GM18907 (cell line): ENCODE measurements at regions not wholly inside any gene's neighbourhood (a gene's known extent, or its start where the extent isn't known, plus 50 kb on each side); places are given as distances from the start of the nearest gene placed in this dataset.

Experiments used
- ATAC-seq: cut with Tn5 transposase; IDR thresholded peaks from one replicate; pipeline ENCODE4 v1.9.1; 2021; ENCODE audit warnings: mild to moderate bottlenecking, moderate library complexity; ENCODE audit not compliant: unreplicated experiment

GRCh38 chr7:41054960-41055661 is 647.8 kb downstream of the INHBA start:
- ATAC-seq: no peak

DNA sequence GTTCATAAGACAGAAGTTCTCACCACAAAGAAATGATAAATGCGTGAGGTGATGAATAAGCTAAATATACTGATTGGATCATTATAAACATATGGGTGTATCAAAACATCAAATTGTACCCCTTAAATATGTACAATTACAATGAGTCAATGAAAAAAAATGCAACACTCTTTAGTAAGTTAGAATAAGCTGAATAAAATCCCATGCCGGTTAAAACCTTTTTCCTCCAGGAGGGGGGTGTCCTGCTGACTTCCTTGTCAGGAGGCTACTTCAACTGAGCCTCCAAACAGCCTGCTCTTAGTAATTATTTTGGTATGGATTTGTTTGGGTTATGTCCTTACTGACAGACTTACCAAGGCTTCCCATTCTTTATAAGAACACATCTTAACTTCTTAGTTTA is 649.1 kb downstream of the INHBA start:
- ATAC-seq: no peak

DNA sequence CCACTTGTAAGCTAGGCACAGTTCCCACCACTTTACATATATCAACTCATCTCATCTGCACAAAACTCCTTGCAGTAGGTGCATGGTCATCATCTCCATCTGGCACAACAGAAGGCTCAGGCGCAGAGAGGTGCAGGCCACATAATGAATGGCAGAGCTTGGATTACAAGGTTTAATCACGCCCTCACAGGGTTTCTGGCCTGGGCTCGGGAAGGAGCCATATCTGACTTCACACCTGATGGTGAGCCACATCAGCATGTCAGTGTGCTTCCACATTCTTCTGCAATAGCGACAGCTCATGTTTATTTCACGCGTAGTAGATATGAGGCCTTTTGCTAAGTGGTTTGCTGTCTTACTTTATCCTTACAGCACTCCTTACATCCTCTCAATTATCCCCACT is 650.2 kb downstream of the INHBA start:
- ATAC-seq: no peak

- ATAC-seq: no peak
Measured at GRCh38 chr7:41052201-41052600, 650.7 kb downstream of the INHBA start.

GRCh38 chr7:41051535-41051934 is 651.4 kb downstream of the INHBA start:
- no peak for ATAC-seq

DNA sequence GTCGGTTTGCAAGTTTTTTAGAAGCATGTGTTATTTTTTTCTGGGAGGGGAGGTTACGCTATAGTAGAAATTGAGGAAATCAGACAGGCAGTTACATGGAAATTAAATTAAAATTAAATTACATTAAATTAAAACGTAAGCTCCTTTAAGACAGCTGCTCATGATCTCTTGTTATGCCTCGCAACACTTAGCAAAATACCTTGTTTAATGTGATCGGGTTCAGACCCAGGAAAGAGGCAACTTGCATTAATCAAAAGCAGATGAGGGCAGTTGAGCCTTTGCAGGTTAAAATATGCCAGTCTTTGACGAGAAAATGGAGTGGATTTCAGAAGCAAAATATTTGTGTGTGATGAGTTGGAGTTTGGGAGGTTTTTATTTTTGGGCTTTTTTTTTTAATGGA is 651.8 kb downstream of the INHBA start:
- no peak for ATAC-seq

DNA sequence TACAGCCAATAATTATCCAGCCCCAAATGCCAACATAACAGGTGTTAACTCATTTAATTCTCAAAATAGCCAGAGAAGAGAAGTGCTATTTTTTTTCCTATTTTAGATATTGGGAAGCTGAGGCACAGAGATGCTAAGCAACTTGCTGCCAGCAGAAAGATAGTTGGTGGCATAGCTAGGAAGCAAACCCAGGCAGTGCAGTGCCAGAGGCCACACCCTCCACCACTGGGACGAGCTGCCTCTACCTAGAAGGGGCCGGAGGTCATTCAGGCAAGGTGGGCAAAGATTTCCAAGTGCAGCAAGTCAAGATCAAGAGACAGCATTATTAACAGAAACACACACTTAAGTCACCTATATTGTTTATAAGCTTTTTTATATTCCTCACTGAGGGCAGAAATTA is 654.1 kb downstream of the INHBA start:
- ATAC-seq: no peak

DNA sequence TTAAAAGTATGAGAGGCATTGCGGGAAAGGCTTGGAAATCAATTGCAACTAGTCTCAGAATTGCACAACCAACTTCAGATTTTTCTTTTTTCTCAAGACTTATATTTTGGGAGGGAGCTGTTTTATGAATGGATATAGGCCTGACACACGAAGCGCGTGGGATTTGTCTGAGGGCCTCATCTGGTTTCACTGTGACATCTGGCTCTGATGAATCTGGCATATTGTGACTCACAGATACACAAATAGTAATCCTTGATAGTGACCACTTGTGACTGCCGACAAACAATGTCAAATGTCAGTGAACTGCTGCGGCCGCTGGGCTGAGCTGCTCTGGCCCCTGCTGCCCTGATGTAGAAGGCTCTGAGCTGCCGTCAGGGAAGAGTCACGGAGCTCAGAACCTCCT is 655.1 kb downstream of the INHBA start:
- no peak for ATAC-seq

DNA sequence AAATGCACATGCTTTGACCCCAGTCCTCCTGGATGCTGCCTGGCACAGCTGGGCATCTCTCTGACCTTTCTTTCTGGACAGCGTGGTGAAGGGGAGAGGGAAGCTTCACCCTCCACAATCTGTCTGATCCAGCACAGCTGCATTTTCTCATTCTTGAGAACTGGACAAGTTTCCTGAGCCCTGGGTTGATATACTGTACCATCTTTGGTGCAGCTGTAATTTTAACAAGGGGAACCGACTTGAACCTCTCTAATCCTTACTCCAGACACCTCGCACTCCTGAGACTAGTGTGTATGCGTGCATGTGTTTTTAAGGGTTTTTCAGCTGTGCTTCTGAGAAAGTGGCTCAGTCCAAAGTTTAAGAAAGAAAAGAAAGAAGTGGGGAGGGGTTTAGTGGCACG is 655.7 kb downstream of the INHBA start:
- ATAC-seq: no peak

DNA sequence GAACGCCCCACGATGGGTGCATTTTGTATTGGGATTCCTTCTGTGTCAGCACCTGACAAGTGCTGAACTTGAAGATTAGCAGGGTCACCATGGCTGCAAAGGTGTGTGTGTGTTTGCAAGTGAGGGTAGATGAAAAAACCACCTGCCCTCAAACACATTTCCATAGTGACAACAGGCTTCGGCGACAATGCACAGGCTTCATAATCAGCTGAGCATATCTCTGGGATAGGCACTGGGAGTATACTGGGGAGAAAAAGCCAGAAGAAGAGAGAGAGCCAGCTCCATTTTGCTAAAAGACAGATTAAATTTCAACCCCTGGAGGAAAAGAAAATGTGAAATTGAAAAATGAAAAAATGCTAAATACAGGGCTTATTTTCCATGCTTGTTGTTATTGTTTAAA is 656.1 kb downstream of the INHBA start:
- ATAC-seq: no peak

DNA sequence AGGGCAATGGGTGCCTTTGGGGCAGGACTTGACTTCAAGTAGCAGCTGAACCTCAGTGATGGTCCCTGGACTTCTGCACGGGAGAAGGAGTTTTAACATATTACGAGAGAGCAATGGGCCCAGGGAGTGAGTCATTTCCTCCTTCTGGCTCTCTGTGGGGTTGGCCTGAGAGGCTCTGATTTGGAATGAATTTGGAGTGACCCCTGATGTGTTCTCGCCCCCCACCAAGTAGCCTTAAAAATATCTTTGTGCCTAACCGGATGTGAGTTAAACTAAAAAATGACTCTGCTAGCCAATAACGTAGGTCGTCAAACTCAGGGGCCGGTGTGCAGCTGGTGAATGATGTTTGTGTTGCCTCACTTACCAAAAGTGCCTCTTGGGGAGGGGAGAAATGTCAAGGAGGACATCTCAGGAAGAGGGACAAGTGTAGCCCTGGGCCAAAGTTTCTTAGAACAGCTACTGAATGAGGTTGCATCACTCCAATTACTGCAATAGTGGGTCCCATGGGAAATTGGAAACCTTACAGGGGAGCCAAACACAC is 656.6 kb downstream of the INHBA start:
- no peak for ATAC-seq

DNA sequence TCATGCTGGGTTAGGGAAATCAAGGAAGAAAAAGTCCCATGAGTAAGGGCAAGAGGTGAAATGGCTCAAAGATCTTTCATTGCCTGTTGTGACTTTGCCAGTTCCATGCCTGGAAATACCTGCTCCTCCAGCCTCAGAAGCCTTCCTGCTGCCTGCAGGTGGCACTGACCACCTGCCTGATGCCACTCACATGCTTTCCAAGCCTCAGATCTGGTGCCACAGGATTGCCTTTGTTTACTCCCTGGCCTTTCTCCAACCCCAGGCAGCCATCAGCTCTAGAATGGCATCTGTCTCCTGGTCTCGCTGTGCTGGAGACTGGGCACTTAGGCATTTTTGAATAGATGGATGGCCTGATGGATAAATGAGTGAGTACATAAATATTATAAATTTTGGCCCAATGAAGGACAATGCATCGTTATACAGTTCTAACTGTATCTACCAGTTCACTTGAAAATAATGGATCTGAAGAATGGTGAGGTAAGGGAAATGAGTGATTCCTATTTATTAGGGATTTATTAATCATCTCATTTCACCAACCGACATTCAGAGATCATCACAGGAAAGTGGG is 657.2 kb downstream of the INHBA start:
- ATAC-seq: no peak

- no peak for ATAC-seq
Measured at GRCh38 chr7:41039981-41040380, 662.9 kb downstream of the INHBA start.

DNA sequence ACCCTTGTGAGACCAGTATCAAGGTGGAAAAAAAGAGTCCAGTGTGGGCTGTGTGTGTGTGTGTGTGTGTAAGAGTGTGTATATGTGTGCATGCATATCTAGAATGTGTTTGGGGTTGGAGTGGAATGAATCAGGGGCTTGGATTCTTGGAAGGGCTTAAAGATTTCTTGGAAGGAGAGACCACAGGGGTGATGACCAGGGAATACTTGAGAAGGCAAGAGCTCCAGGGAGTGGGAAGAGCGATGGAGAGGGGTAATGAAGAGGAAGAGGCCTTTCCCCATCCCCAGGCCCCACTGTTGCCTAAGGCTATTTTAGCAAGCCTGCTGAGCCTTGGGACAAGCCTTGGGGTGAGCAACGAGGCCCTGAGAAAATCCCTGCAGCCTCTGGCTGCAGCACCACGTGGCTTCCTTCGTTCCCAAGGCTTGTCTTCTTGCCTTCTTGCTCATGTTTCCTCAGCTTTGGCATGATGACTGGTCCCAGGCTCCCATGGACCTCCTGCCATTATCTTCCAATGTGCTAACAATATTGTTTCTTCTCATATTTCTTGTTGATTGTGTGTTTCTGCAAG is 663.4 kb downstream of the INHBA start:
- no peak for ATAC-seq

DNA sequence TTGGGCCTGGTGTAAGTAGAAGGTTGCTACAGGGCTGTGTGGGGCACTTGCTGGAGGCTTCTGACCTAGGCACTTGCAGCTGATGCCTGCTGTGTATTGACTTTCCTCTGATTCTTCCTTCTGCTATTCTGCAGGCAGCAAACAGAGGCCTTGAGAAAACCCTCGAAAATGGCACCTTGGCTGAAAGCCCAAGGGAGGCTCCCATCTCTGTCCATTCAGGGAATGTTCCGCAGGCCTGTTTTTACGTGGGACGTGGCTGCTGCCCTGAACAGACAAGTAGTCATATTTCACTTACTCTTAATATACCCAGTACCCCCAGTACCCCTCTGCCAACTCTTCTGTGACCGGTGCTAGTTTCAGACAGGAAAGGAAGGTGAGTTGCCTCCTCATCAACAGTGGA is 664.7 kb downstream of the INHBA start:
- no peak for ATAC-seq

DNA sequence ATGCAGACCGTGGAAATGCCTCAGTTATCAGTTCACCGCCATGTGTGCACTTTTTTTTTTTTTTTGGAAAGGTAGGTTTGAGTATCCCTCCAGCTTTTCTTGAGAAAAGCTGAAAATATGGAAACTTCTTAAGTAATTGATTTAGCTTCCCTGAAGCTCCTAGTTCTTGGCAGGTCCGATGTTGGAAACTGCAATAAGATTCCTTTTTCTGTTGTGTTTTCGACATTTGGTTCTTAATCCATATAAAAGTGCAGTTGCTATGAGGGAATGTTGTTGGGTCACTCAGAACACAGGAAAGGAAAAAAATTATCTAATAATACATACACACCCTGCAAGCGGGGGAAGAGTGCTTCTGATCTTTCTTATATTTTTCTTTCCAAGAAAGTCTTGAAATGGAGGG is 665.2 kb downstream of the INHBA start:
- ATAC-seq: no peak

GRCh38 chr7:41035794-41036193 is 667.1 kb downstream of the INHBA start:
- ATAC-seq: no peak

GRCh38 chr7:41033500-41033899 is 669.4 kb downstream of the INHBA start:
- no peak for ATAC-seq

DNA sequence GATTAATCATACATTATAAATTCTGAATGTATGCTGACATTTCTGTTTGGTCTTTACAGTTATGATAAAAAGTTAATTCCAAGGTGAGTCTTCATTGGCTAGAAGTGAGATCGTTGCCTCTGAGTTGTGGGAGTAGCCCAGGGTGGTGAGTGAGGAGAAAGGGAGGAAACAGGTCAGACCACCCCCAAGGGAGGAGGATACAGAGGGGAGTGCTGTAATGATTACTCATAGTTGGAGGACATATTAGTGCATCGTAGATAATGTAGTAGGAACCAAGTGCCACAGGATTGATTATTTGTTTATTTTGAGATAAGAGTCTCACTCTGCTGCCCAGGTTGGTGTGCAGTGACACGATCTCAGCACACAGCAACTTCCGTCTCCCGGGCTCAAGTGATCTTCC is 672.2 kb downstream of the INHBA start:
- ATAC-seq: no peak

GRCh38 chr7:41029072-41029499 is 673.8 kb downstream of the INHBA start:
- no peak for ATAC-seq

- no peak for ATAC-seq
Measured at GRCh38 chr7:41028580-41028979, 674.3 kb downstream of the INHBA start.

- ATAC-seq: no peak
Measured at GRCh38 chr7:41027428-41028115, 675.3 kb downstream of the INHBA start.
